ENCODE measurements at regions not wholly inside any gene's neighbourhood (a gene's known extent, or its start where the extent isn't known, plus 50 kb on each side); places are given as distances from the start of the nearest gene placed in this dataset.

- intact Hi-C loops (cut with DNase I): no loop called here
- no peak for TF ChIP-seq CTCF (IDR thresholded peaks at IDR 0.05)
- H3K9me3 ChIP-seq: no peaks in the 10 kb centered on the region
- WGBS: 84% methylated on average over 1 of the region's 1 CpG
- H3K27me3 ChIP-seq: no peaks in the 10 kb centered on the region
- H3K36me3 ChIP-seq: no peaks in the 10 kb centered on the region
- DNase-seq (ENCODE audit: extremely low spot score): no peak
- no peak overlapping the region for H3K27ac ChIP-seq (replicated peaks in 1 of 4)
- no peak overlapping the region for H3K4me3 ChIP-seq
- no peaks in the 10 kb centered on the region for H3K4me1 ChIP-seq
Observed at GRCh38 chr9:108640230-108640629, 215.6 kb downstream of the ACTL7B start.

GRCh38 chr9:108639696-108640095, 216.1 kb downstream of the ACTL7B start:
- H3K27ac ChIP-seq (replicated peaks in 1 of 4): no peak overlapping the region
- TF ChIP-seq EP300 (IDR thresholded peaks at IDR 0.05) (no peak), POLR2AphosphoS5 (IDR thresholded peaks at IDR 0.05) (no peak), POLR2A (IDR thresholded peaks at IDR 0.05; ENCODE audit: low read depth) (no peak), CTCF (IDR thresholded peaks at IDR 0.05) (no peak)
- no peaks in the 10 kb centered on the region for H3K9me3 ChIP-seq
- WGBS: 57% methylated on average over 3 of the region's 3 CpGs
- no peaks in the 10 kb centered on the region for H3K27me3 ChIP-seq
- H3K4me1 ChIP-seq: no peaks in the 10 kb centered on the region
- intact Hi-C loops (cut with DNase I): no loop called here
- H3K4me3 ChIP-seq: no peak overlapping the region
- no peaks in the 10 kb centered on the region for H3K36me3 ChIP-seq
- no peak for DNase-seq (ENCODE audit: extremely low spot score)

GRCh38 chr9:108639091-108639490, 216.7 kb downstream of the ACTL7B start:
- DNase-seq (ENCODE audit: extremely low spot score): no peak
- no peak overlapping the region for H3K27ac ChIP-seq (replicated peaks in 1 of 4)
- H3K4me3 ChIP-seq: no peak overlapping the region
- WGBS: 89% methylated on average over 5 of the region's 5 CpGs
- H3K36me3 ChIP-seq: no peaks in the 10 kb centered on the region
- H3K27me3 ChIP-seq: no peaks in the 10 kb centered on the region
- TF ChIP-seq POLR2A (IDR thresholded peaks at IDR 0.05; ENCODE audit: low read depth) (no peak), POLR2AphosphoS5 (IDR thresholded peaks at IDR 0.05) (no peak), EP300 (IDR thresholded peaks at IDR 0.05) (no peak), CTCF (IDR thresholded peaks at IDR 0.05) (no peak)
- intact Hi-C loops (cut with DNase I): no loop called here
- H3K4me1 ChIP-seq: no peaks in the 10 kb centered on the region
- no peaks in the 10 kb centered on the region for H3K9me3 ChIP-seq

GRCh38 chr9:108637340-108637739, 218.4 kb downstream of the ACTL7B start:
- DNase-seq (ENCODE audit: extremely low spot score): no peak
- intact Hi-C loops (cut with DNase I): no loop called here
- H3K27ac ChIP-seq (replicated peaks in 1 of 4): no peak overlapping the region
- H3K36me3 ChIP-seq: no peaks in the 10 kb centered on the region
- no peaks in the 10 kb centered on the region for H3K4me1 ChIP-seq
- TF ChIP-seq EP300 (IDR thresholded peaks at IDR 0.05) (no peak), CTCF (IDR thresholded peaks at IDR 0.05) (no peak), POLR2A (IDR thresholded peaks at IDR 0.05; ENCODE audit: low read depth) (no peak), POLR2AphosphoS5 (IDR thresholded peaks at IDR 0.05) (no peak)
- H3K9me3 ChIP-seq: no peaks in the 10 kb centered on the region
- 70% methylated on average over 6 of the region's 6 CpGs for WGBS
- H3K4me3 ChIP-seq: no peak overlapping the region
- H3K27me3 ChIP-seq: no peaks in the 10 kb centered on the region

GRCh38 chr9:108636013-108636412, 219.8 kb downstream of the ACTL7B start:
- 49% methylated on average over 2 of the region's 2 CpGs for WGBS
- H3K4me1 ChIP-seq: no peaks in the 10 kb centered on the region
- no peaks in the 10 kb centered on the region for H3K36me3 ChIP-seq
- no peaks in the 10 kb centered on the region for H3K27me3 ChIP-seq
- no peak for DNase-seq (ENCODE audit: extremely low spot score)
- no peak overlapping the region for H3K27ac ChIP-seq (replicated peaks in 1 of 4)
- no peak for TF ChIP-seq POLR2AphosphoS5 (IDR thresholded peaks at IDR 0.05)
- no peak for TF ChIP-seq EP300 (IDR thresholded peaks at IDR 0.05)
- TF ChIP-seq POLR2A (IDR thresholded peaks at IDR 0.05; ENCODE audit: low read depth): no peak
- no peak for TF ChIP-seq CTCF (IDR thresholded peaks at IDR 0.05)
- H3K4me3 ChIP-seq: no peak overlapping the region
- intact Hi-C loops (cut with DNase I): no loop called here
- no peaks in the 10 kb centered on the region for H3K9me3 ChIP-seq
